Adipocyte (in vitro differentiated cells): ENCODE measurements at regions not wholly inside any gene's neighbourhood (a gene's known extent, or its start where the extent isn't known, plus 50 kb on each side); places are given as distances from the start of the nearest gene placed in this dataset.

Experiments used
- DNase-seq: peaks from one replicate; pipeline ENCODE4 v3.0.0-alpha.2; 2015; ENCODE audit warnings: low read depth
- H3K27me3 ChIP-seq: replicated peaks from 2 replicates; pipeline ENCODE4 v1.7.0; 2013; ENCODE audit warnings: mild to moderate bottlenecking, low read length, moderate library complexity; ENCODE audit not compliant: control insufficient read depth, insufficient read depth
- H3K36me3 ChIP-seq: 2 replicates; pipeline ENCODE4 v1.7.0; 2013; ENCODE audit warnings: low read length, mild to moderate bottlenecking, moderate library complexity; ENCODE audit not compliant: control insufficient read depth, insufficient read depth, severe bottlenecking
- H3K4me1 ChIP-seq: 2 replicates; pipeline ENCODE4 v1.7.0; 2013; ENCODE audit warnings: mild to moderate bottlenecking, low read length, moderate library complexity; ENCODE audit not compliant: control insufficient read depth, insufficient read depth
- H3K4me3 ChIP-seq: 2 replicates; pipeline ENCODE4 v1.7.0; 2013; ENCODE audit warnings: mild to moderate bottlenecking, low read length, moderate library complexity
- H3K9ac ChIP-seq: 2 replicates; pipeline ENCODE4 v1.7.0; 2013; ENCODE audit warnings: mild to moderate bottlenecking, low read length, moderate library complexity
- H3K9me3 ChIP-seq: 2 replicates; pipeline ENCODE4 v1.7.0; 2013; ENCODE audit warnings: mild to moderate bottlenecking, low read length, moderate library complexity; ENCODE audit not compliant: control insufficient read depth

DNA sequence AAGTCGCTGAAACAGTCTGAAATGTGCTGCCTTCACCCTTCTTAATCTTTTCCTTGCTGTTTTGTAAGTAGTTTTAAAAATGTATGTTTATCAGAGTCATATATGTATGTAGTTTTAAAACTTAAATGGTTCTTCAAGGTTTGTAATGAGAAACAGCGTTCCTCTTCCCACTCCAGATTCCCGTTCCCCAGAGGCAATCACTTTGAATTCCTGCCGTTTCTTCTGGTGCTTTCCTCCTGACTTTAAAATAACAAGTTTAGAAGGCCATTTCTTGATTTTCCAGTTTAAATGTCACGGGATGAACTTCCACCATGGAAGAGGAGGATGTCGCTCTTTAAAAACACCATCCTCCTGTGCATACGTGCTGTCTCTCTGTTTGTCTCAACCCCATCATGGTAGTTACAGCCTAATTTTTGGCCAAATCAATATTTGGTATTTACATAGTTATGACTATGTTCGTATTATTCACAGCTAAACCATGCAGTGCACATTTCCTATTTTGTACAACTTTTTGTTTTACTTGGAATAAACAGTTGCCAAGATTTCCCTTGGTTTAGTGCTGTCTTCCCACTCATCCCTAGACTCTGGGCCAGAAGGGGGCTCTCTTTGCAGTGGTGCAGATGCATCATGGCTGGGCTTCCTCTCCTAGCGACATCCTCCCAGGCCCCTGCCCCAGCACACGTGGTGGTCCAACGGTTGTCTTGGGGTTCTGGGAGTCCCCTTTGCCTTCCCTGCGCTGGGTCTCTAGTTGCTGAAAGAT lies 151.4 kb downstream of the PTPN20 start:
- no peaks in the 10 kb centered on the region for H3K27me3 ChIP-seq
- H3K4me1 ChIP-seq, result peaks cover 17% of the 10 kb centered on the region
- no peaks in the 10 kb centered on the region for H3K36me3 ChIP-seq
- H3K4me3 ChIP-seq, result peak overlapping the region; percentile 65
- DNase-seq, result peak; percentile 48
- H3K9ac ChIP-seq, result peak overlapping the region; percentile 65
- H3K9me3 ChIP-seq, result no peaks in the 10 kb centered on the region

DNA sequence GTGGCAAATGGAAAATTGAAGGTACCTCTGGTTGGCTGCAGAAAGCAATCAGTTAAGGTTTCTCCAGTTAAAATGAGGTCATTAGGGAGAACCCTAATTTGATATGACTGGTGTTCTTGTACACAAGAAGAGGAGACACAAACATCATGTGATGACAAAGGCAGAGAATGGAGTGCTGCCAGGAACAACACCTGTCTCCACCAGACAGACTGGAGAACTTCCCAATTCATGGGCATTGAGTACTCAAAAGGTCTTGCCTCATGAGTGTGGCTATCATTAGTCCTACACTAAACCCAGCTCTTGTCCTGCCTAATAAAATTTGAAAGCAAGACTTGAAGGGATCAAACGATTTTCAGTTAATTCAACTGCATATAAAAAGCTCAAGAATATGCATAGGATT lies 152.6 kb downstream of the PTPN20 start:
- Histone ChIP-seq H3K4me1 (peaks cover 17% of the 10 kb centered on the region), H3K9ac (no peak overlapping the region), H3K27me3 (no peaks in the 10 kb centered on the region), H3K36me3 (no peaks in the 10 kb centered on the region), H3K9me3 (no peaks in the 10 kb centered on the region), H3K4me3 (no peak overlapping the region)
- no peak for DNase-seq

- DNase-seq, result no peak
- Histone ChIP-seq H3K4me3 (no peak overlapping the region), H3K27me3 (no peaks in the 10 kb centered on the region), H3K9ac (no peak overlapping the region), H3K36me3 (no peaks in the 10 kb centered on the region), H3K9me3 (no peaks in the 10 kb centered on the region), H3K4me1 (peaks cover 17% of the 10 kb centered on the region)
Measured at GRCh38 chr10:47065903-47066302, 154.7 kb downstream of the PTPN20 start.

- Histone ChIP-seq H3K36me3 (no peaks in the 10 kb centered on the region), H3K9ac (no peak overlapping the region), H3K27me3 (no peaks in the 10 kb centered on the region), H3K4me3 (no peak overlapping the region), H3K9me3 (no peaks in the 10 kb centered on the region), H3K4me1 (no peaks in the 10 kb centered on the region)
- DNase-seq, result no peak
Measured at GRCh38 chr10:47067949-47068940, 157.0 kb downstream of the PTPN20 start.

DNA sequence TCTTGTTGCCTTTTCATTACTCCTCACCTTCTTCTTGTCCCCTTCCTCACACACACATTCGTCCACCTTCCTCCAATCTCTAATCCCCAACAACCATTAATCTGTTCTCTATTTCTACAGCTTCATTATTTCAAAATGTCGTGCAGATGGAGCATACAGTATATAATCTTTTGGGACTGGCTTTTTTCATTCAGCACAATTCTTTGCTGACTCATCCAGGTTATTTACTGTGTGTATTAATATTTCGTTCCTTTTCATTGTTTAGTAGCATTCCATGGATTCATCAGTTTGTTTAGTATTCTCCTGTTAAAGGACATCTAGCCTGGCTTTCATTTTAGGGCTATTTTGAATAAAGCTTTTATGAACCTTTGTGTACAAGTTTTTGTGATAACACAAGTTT lies 159.3 kb downstream of the PTPN20 start:
- no peak for DNase-seq
- no peak overlapping the region for H3K9ac ChIP-seq

DNA sequence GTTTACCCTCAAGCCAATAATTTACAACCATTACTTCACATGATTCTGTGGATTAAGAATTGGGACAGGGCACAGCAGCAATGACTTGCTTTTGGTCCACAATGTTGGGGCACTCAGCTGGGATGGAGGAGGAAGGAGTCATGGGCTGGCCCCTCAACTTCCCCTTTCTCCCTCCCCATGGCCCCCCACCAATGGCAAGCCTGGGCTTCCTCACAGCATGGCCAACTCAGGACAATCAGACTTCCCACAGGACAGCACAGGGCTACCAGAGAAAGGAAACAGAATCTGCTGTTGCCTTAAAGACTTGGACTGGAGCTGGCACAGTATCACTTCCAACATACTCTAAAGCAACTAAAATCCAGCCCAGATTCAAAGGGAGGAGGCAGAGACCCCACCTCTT lies 160.7 kb downstream of the PTPN20 start:
- no peak overlapping the region for H3K4me3 ChIP-seq
- no peak for DNase-seq
- no peak overlapping the region for H3K9ac ChIP-seq
- peaks cover 3% of the 10 kb centered on the region for H3K27me3 ChIP-seq
- H3K4me1 ChIP-seq, result no peaks in the 10 kb centered on the region
- no peaks in the 10 kb centered on the region for H3K9me3 ChIP-seq
- H3K36me3 ChIP-seq, result no peaks in the 10 kb centered on the region

More for the DNA sequence above, 159.3 kb downstream of the PTPN20 start:
- Histone ChIP-seq H3K4me1 (no peaks in the 10 kb centered on the region), H3K27me3 (peaks cover 3% of the 10 kb centered on the region), H3K36me3 (no peaks in the 10 kb centered on the region), H3K4me3 (no peak overlapping the region), H3K9me3 (no peaks in the 10 kb centered on the region)

GRCh38 chr10:47073967-47074366 lies 162.7 kb downstream of the PTPN20 start:
- no peak for DNase-seq
- H3K4me1 ChIP-seq, result no peaks in the 10 kb centered on the region
- H3K36me3 ChIP-seq, result no peaks in the 10 kb centered on the region
- H3K9me3 ChIP-seq, result no peaks in the 10 kb centered on the region
- no peak overlapping the region for H3K9ac ChIP-seq
- peaks cover 8% of the 10 kb centered on the region for H3K27me3 ChIP-seq
- no peak overlapping the region for H3K4me3 ChIP-seq

- H3K27me3 ChIP-seq, result peaks cover 21% of the 10 kb centered on the region
- no peak for DNase-seq
- H3K4me3 ChIP-seq, result no peak overlapping the region
- H3K4me1 ChIP-seq, result no peaks in the 10 kb centered on the region
- H3K36me3 ChIP-seq, result no peaks in the 10 kb centered on the region
- no peaks in the 10 kb centered on the region for H3K9me3 ChIP-seq
- no peak overlapping the region for H3K9ac ChIP-seq
Measured at GRCh38 chr10:47076949-47077361, 165.7 kb downstream of the PTPN20 start.

DNA sequence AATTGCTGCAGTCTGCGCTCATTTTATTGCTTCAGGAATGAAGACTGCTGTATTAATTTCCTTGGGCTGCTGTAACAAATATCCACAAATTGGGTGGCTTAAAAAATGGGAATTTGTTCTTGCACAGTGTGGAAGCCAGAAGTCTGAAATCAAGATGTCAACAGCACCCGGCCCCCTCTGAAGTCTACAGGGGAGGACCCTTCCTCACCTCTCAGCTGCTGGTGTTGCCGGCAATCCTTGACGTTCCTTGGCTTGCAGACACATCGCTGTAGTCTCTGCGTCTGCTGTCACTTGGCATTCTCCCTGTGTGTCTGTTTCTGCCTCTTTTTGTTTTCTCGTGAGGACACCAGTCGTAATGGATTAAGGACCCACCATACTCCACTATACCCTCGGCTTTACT lies 166.2 kb downstream of the PTPN20 start:
- no peak for DNase-seq
- H3K4me1 ChIP-seq, result no peaks in the 10 kb centered on the region
- no peak overlapping the region for H3K9ac ChIP-seq
- H3K27me3 ChIP-seq, result peaks cover 22% of the 10 kb centered on the region
- H3K36me3 ChIP-seq, result no peaks in the 10 kb centered on the region
- no peak overlapping the region for H3K4me3 ChIP-seq
- no peaks in the 10 kb centered on the region for H3K9me3 ChIP-seq

DNA sequence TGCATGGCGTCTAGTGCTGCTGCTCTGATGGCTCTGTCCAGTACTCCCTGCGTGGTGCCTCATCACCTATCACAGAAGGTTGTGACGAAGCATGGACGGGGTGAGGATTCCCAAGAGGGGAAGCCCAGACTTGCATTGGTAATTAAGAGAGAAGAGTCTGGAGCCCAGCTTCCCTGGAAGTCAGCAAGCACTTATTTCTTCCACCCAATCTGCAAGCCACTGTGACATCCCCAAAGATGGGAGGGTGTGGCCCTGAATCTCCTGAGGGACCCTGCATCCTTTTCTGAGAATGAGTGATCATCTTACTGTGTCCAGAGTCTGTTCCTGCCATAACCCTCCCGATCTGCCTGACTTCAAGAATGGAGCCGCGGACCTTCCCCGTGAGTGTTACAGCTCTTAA lies 166.7 kb downstream of the PTPN20 start:
- no peak overlapping the region for H3K9ac ChIP-seq
- H3K9me3 ChIP-seq, result no peaks in the 10 kb centered on the region
- H3K36me3 ChIP-seq, result no peaks in the 10 kb centered on the region
- H3K4me1 ChIP-seq, result no peaks in the 10 kb centered on the region
- peaks cover 25% of the 10 kb centered on the region for H3K27me3 ChIP-seq
- H3K4me3 ChIP-seq, result no peak overlapping the region
- no peak for DNase-seq

DNA sequence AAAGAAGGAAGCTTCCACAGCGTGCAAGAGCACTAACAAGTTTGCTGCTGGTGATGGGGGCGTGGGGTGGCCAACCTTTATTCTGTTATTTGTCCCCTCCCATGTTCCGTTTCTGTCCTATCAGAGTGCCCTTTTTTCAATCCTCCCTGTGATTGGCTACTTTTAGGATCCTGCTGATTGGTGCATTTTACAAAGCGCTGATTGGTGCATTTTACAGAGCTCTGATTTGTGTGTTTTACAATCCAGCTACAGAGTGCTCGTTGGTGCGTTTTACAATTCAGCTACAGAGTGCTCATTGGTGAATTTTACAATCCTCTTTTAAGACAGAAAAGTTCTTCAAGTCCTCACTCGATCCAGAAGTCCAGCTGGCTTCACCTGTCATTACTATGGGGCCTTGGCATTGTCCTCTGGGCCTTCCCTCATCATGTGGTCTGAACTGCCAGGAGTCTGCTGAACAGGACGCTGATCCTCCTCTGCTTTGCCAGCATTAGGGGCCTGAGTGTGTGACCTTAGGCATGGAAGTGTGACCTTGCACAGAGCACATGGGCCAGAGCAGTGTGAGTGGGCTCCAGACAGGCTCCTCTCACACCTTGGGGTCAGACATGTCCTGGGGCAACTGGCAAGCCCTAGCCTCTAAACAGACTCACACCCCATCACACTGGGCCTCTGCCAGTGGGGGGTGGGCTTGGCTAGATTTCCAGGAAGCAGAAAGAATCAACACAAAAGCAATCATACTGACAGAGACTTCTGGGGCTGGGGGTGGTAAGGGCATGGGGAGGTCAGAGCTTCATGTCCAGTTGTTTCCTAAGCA lies 167.4 kb downstream of the PTPN20 start:
- no peaks in the 10 kb centered on the region for H3K36me3 ChIP-seq
- H3K4me1 ChIP-seq, result no peaks in the 10 kb centered on the region
- no peak overlapping the region for H3K4me3 ChIP-seq
- no peak for DNase-seq
- H3K9ac ChIP-seq, result no peak overlapping the region
- no peaks in the 10 kb centered on the region for H3K9me3 ChIP-seq
- H3K27me3 ChIP-seq, result peaks cover 29% of the 10 kb centered on the region
